ENCODE measurements at regions not wholly inside any gene's neighbourhood (a gene's known extent, or its start where the extent isn't known, plus 50 kb on each side); places are given as distances from the start of the nearest gene placed in this dataset.

- TF ChIP-seq CTCF (conservative IDR thresholded peaks at IDR 0.05; ENCODE audit: low read length), result peak; percentile 26; the same call in 1 of the 2 replicates
- no peak for TF ChIP-seq EZH2phosphoT487 (IDR thresholded peaks at IDR 0.05; ENCODE audit: borderline replicate concordance)
These were observed 116.2 kb downstream of the CENPF start for GRCh38 chr1:214719207-214719606.
